Colonic mucosa (tissue), 4 donors: ENCODE measurements at regions not wholly inside any gene's neighbourhood (a gene's known extent, or its start where the extent isn't known, plus 50 kb on each side); places are given as distances from the start of the nearest gene placed in this dataset.

Experiments
- DNase-seq: peaks from one replicate; pipeline ENCODE4 v3.0.0-alpha.2; 2020
- H3K27ac ChIP-seq: fragments of 200-600 bp; one replicate; pipeline ENCODE4 v1.8.0; 2021
- H3K27me3 ChIP-seq: fragments of 200-600 bp; one replicate; pipeline ENCODE4 v1.8.0; 2021
- H3K36me3 ChIP-seq: fragments of 200-600 bp; one replicate; pipeline ENCODE4 v1.8.0; 2021
- H3K4me1 ChIP-seq: fragments of 200-600 bp; one replicate; pipeline ENCODE4 v1.8.0; 2021; ENCODE audit warnings: mild to moderate bottlenecking
- H3K4me3 ChIP-seq: fragments of 200-600 bp; one replicate; pipeline ENCODE4 v1.8.0; 2021
- H3K9ac ChIP-seq, 2 donors: one replicate each; pipeline ENCODE4 v1.7.0; 2013; ENCODE audit warnings: control low read depth in 2 of 2, low read depth in 2 of 2, low read length in 2 of 2
- H3K9me3 ChIP-seq: fragments of 200-600 bp; one replicate; pipeline ENCODE4 v1.8.0; 2021
- CTCF ChIP-seq: fragments of 200-600 bp; IDR thresholded peaks from one replicate; pipeline ENCODE4 v1.8.0; 2022; ENCODE audit warnings: antibody characterized with exemption, mild to moderate bottlenecking
- intact Hi-C: fragments of 100-400 bp; cut with DNase I; formaldehyde crosslinking; loops from one replicate; pipeline ENCODE4 v1.14.1; 2022
- donor health status: healthy.
- donor health status: DM: no; HTN: no; CAD: no.
- donor health status: DM: no; HTN: no; CAD: no.

GRCh38 chr18:24731158-24731557, 270.7 kb downstream of the HRH4 start:
- intact Hi-C loops, result no loop called here
- Histone ChIP-seq H3K9ac (no peak overlapping the region), H3K4me3 (no peak overlapping the region), H3K9me3 (no peaks in the 10 kb centered on the region), H3K4me1 (no peaks in the 10 kb centered on the region), H3K27me3 (no peaks in the 10 kb centered on the region), H3K27ac (no peak overlapping the region), H3K36me3 (no peaks in the 10 kb centered on the region)
- no peak for DNase-seq
- TF ChIP-seq CTCF, result no peak

- intact Hi-C loops, result no loop called here
- DNase-seq, result no peak
- TF ChIP-seq CTCF, result no peak
- H3K4me3 ChIP-seq, result no peak overlapping the region
- no peaks in the 10 kb centered on the region for H3K36me3 ChIP-seq
- no peaks in the 10 kb centered on the region for H3K4me1 ChIP-seq
- H3K9me3 ChIP-seq, result no peaks in the 10 kb centered on the region
- no peak overlapping the region for H3K27ac ChIP-seq
- no peak overlapping the region for H3K9ac ChIP-seq
- H3K27me3 ChIP-seq, result no peaks in the 10 kb centered on the region
These were observed 271.5 kb downstream of the HRH4 start for GRCh38 chr18:24731981-24732380.

GRCh38 chr18:24734058-24734457, 273.6 kb downstream of the HRH4 start:
- no peak for TF ChIP-seq CTCF
- H3K4me3 ChIP-seq, result no peak overlapping the region
- no peaks in the 10 kb centered on the region for H3K9me3 ChIP-seq
- H3K4me1 ChIP-seq, result no peaks in the 10 kb centered on the region
- DNase-seq, result no peak
- no peaks in the 10 kb centered on the region for H3K27me3 ChIP-seq
- intact Hi-C loops, result no loop called here
- no peak overlapping the region for H3K27ac ChIP-seq
- H3K36me3 ChIP-seq, result no peaks in the 10 kb centered on the region
- H3K9ac ChIP-seq, result no peak overlapping the region

DNA sequence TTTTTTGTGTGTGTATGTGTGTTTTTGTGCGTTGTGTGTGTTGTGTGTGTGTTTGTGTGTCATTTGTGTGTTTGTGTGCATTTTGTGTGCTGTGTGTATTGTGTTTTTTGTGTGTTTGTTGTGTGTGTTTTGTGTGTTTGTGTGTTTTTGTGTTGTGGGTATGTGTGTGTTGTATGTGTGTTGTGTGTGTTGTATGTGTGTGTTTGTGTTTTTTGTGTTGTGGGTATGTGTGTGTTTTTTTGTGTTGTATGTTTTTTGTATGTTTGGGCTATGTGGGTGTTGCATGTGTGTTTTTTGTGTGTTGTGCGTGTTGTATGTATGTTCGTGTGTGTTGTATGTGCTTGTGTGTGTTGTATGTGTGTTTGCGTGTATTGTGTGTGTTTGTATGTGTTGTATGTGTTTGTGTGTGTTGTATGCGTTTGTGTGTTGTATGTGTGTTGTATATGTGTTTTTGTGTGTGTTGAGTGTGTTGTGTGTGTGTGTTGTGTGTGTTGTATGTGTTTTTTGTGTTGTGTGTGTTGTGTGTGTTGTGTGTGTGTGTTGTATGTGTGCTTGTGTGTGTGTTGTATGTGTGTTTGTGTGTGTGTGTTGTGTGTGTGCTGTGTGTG, 275.3 kb downstream of the HRH4 start:
- H3K9ac ChIP-seq, result no peak overlapping the region
- H3K4me1 ChIP-seq, result no peaks in the 10 kb centered on the region
- no peaks in the 10 kb centered on the region for H3K9me3 ChIP-seq
- no peaks in the 10 kb centered on the region for H3K27me3 ChIP-seq
- no peak for DNase-seq
- H3K4me3 ChIP-seq, result no peak overlapping the region
- no peak overlapping the region for H3K27ac ChIP-seq
- intact Hi-C loops, result no loop called here
- H3K36me3 ChIP-seq, result no peaks in the 10 kb centered on the region
- no peak for TF ChIP-seq CTCF

- no peak overlapping the region for H3K9ac ChIP-seq
- no peaks in the 10 kb centered on the region for H3K9me3 ChIP-seq
- H3K4me1 ChIP-seq, result no peaks in the 10 kb centered on the region
- no peaks in the 10 kb centered on the region for H3K27me3 ChIP-seq
- no peak overlapping the region for H3K4me3 ChIP-seq
- intact Hi-C loops, result no loop called here
- H3K27ac ChIP-seq, result no peak overlapping the region
- DNase-seq, result no peak
- H3K36me3 ChIP-seq, result no peaks in the 10 kb centered on the region
- no peak for TF ChIP-seq CTCF
These were observed 276.4 kb downstream of the HRH4 start for GRCh38 chr18:24736662-24737330.
